ENCODE measurements at regions not wholly inside any gene's neighbourhood (a gene's known extent, or its start where the extent isn't known, plus 50 kb on each side); places are given as distances from the start of the nearest gene placed in this dataset.

- Mint-ChIP-seq H3K9me3 (ENCODE audit: low read depth) (no peaks in the 10 kb centered on the region), H3K36me3 (ENCODE audit: insufficient read depth) (no peaks in the 10 kb centered on the region), H3K27me3 (no peaks in the 10 kb centered on the region), H3K4me1 (ENCODE audit: low read depth) (no peaks in the 10 kb centered on the region), H3K4me3 (ENCODE audit: low read depth) (no peak overlapping the region), H3K27ac (no peak overlapping the region)
- no peak for TF ChIP-seq CTCF (IDR thresholded peaks at IDR 0.05; ENCODE audit: unreplicated experiment)
- DNase-seq (ENCODE audit: low spot score, unreplicated experiment): no peak
These were observed 579.3 kb upstream of the GRM7 start for GRCh38 chr3:6281662-6282061.

DNA sequence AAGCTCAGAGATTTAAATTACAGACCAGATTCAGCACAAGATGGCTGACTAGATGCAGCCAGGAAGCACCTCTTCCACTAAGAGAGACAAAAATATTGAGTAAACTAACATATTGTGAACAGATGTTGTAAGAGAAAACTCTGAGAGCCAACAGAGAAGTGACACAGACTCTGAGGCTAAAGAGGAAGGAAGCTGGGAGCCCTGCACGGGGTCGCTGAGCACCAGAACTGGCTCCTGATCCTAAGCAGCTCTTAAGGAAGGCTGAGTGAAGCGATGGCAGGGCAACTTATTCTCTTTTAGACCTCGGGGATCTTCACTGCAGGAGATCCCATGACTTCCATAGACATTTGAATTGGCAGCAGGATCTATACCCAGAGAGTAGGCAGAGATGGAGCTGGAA lies 578.0 kb upstream of the GRM7 start:
- no peaks in the 10 kb centered on the region for H3K36me3 Mint-ChIP-seq (ENCODE audit: insufficient read depth)
- no peak for TF ChIP-seq CTCF (IDR thresholded peaks at IDR 0.05; ENCODE audit: unreplicated experiment)
- H3K4me3 Mint-ChIP-seq (ENCODE audit: low read depth): no peak overlapping the region
- no peak for DNase-seq (ENCODE audit: low spot score, unreplicated experiment)
- no peaks in the 10 kb centered on the region for H3K9me3 Mint-ChIP-seq (ENCODE audit: low read depth)
- H3K27ac Mint-ChIP-seq: no peak overlapping the region
- no peaks in the 10 kb centered on the region for H3K27me3 Mint-ChIP-seq
- no peaks in the 10 kb centered on the region for H3K4me1 Mint-ChIP-seq (ENCODE audit: low read depth)

GRCh38 chr3:6287088-6287875 lies 573.6 kb upstream of the GRM7 start:
- DNase-seq (ENCODE audit: low spot score, unreplicated experiment): no peak
- TF ChIP-seq CTCF (IDR thresholded peaks at IDR 0.05; ENCODE audit: unreplicated experiment): no peak
- no peaks in the 10 kb centered on the region for H3K27me3 Mint-ChIP-seq
- H3K4me1 Mint-ChIP-seq (ENCODE audit: low read depth): no peaks in the 10 kb centered on the region
- no peaks in the 10 kb centered on the region for H3K36me3 Mint-ChIP-seq (ENCODE audit: insufficient read depth)
- no peak overlapping the region for H3K27ac Mint-ChIP-seq
- peaks cover 14% of the 10 kb centered on the region for H3K9me3 Mint-ChIP-seq (ENCODE audit: low read depth)
- H3K4me3 Mint-ChIP-seq (ENCODE audit: low read depth): no peak overlapping the region

DNA sequence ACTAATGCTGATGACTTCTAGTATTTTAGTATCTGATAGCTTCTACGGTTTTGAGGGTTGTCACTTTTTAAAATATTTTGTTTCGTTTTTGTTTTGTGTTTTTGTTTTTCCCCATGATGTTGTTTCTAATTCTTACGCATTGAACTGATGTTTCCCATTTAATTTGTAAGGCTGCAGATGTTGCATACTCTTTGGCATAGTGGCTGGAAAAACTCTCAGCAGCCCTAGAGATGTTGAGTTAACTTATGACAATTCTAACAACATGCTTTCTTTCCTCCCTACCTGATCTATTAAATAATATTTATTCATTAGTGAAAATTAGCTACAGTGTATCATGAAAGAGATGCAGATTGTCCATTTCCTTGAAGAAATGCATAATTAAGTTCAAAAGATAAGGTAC lies 559.3 kb upstream of the GRM7 start:
- DNase-seq (ENCODE audit: low spot score, unreplicated experiment): no peak
- H3K27ac Mint-ChIP-seq: no peak overlapping the region
- no peak overlapping the region for H3K4me3 Mint-ChIP-seq (ENCODE audit: low read depth)
- H3K9me3 Mint-ChIP-seq (ENCODE audit: low read depth): peaks cover 14% of the 10 kb centered on the region
- no peaks in the 10 kb centered on the region for H3K36me3 Mint-ChIP-seq (ENCODE audit: insufficient read depth)
- no peaks in the 10 kb centered on the region for H3K4me1 Mint-ChIP-seq (ENCODE audit: low read depth)
- TF ChIP-seq CTCF (IDR thresholded peaks at IDR 0.05; ENCODE audit: unreplicated experiment): no peak
- no peaks in the 10 kb centered on the region for H3K27me3 Mint-ChIP-seq

DNA sequence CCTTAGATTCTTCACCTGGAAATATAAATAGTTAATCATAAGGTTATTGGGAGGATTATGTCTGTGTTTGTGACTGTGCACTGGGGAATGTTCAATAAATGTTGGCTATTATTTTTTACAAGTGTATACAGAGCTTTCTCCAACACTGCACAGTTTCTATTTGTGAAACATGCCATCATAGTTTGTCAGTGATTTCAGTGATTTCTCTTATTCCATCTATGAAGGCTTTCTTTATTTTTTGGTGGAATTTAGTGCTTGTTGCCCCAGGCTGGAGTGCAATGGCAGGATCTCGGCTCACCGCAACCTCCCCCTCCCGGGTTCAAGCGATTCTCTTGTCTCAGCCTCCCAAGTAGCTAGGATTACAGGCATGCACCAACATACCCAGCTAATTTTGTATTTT lies 545.0 kb upstream of the GRM7 start:
- Mint-ChIP-seq H3K27me3 (no peaks in the 10 kb centered on the region), H3K36me3 (ENCODE audit: insufficient read depth) (no peaks in the 10 kb centered on the region), H3K9me3 (ENCODE audit: low read depth) (no peaks in the 10 kb centered on the region), H3K4me3 (ENCODE audit: low read depth) (no peak overlapping the region), H3K27ac (no peak overlapping the region), H3K4me1 (ENCODE audit: low read depth) (no peaks in the 10 kb centered on the region)
- no peak for DNase-seq (ENCODE audit: low spot score, unreplicated experiment)
- no peak for TF ChIP-seq CTCF (IDR thresholded peaks at IDR 0.05; ENCODE audit: unreplicated experiment)
